HFFc6 (cell line): ENCODE measurements at regions not wholly inside any gene's neighbourhood (a gene's known extent, or its start where the extent isn't known, plus 50 kb on each side); places are given as distances from the start of the nearest gene placed in this dataset.

Experiments
- DNase-seq: peaks from one replicate; pipeline ENCODE4 v3.0.0-alpha.2; 2018
- H3K27ac Mint-ChIP-seq: 2 replicates; pipeline ENCODE4 v1.8.0; 2020; ENCODE audit warnings: mild to moderate bottlenecking, mixed read lengths
- H3K27me3 Mint-ChIP-seq: 2 replicates; pipeline ENCODE4 v1.8.0; 2021; ENCODE audit warnings: mild to moderate bottlenecking, moderate library complexity, mixed read lengths; ENCODE audit not compliant: insufficient read depth
- H3K36me3 Mint-ChIP-seq: 2 replicates; pipeline ENCODE4 v1.8.0; 2021; ENCODE audit warnings: low read depth, mixed read lengths
- H3K4me1 Mint-ChIP-seq: 2 replicates; pipeline ENCODE4 v1.8.0; 2020; ENCODE audit warnings: low read depth, mixed read lengths
- H3K4me3 Mint-ChIP-seq: 2 replicates; pipeline ENCODE4 v1.8.0; 2020; ENCODE audit warnings: mild to moderate bottlenecking, moderate library complexity, mixed read lengths
- H3K9me3 Mint-ChIP-seq: 2 replicates; pipeline ENCODE4 v1.8.0; 2020; ENCODE audit warnings: mild to moderate bottlenecking, mixed read lengths
- CTCF ChIP-seq: fragments of 200-600 bp; sonication (generic); IDR thresholded peaks from 2 replicates; pipeline ENCODE4 v1.5.0; 2021; ENCODE audit warnings: antibody characterized with exemption, mild to moderate bottlenecking

DNA sequence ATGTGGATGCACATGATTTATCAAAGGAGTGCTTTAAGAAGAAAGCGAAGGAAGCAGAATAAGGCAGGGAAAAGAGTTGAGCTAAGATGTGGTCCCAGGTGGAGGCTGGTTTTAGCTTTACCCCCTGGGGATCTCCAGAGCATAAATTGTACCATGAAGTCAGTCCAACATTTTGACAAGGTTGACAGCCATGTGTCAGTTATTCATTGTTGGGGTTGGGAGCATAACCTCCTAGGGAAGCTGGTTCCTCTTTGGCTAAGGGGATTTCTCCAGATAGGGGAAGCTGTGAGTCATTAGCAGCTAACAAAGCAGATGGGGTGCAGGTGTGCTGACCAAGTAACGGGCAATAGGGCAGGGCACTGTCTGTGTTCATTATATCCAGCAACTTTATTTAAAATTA lies 123.7 kb upstream of the IGSF10 start:
- no peak overlapping the region for H3K27ac Mint-ChIP-seq
- no peaks in the 10 kb centered on the region for H3K36me3 Mint-ChIP-seq
- no peak for TF ChIP-seq CTCF
- peaks cover 11% of the 10 kb centered on the region; the same call in 1 of the 2 replicates for H3K4me1 Mint-ChIP-seq
- peaks cover 1% of the 10 kb centered on the region; the same call in 1 of the 2 replicates for H3K27me3 Mint-ChIP-seq
- H3K4me3 Mint-ChIP-seq = no peak overlapping the region
- no peaks in the 10 kb centered on the region for H3K9me3 Mint-ChIP-seq
- DNase-seq = no peak

DNA sequence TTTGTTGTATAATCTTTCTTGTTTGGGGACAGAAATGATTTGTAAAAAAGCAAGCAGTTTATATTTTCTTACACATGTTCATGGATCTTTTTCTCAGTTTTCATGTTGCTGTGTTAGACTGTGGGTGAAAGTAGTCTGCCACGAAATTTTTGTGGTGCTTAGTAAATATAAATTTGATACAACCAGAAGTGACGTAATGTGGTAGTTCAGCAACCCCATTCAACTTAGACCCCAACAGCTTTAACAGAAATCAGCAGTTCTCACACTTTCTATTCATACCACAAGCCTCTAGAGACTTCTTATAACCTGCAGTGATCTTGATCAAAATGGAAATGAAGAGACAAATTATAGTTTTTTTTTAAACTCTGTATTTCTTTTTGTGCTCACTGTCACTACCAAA lies 120.2 kb upstream of the IGSF10 start:
- H3K4me1 Mint-ChIP-seq = peaks cover 11% of the 10 kb centered on the region; the same call in 1 of the 2 replicates
- no peaks in the 10 kb centered on the region for H3K9me3 Mint-ChIP-seq
- H3K4me3 Mint-ChIP-seq = no peak overlapping the region
- H3K36me3 Mint-ChIP-seq = no peaks in the 10 kb centered on the region
- TF ChIP-seq CTCF = no peak
- no peak for DNase-seq
- H3K27ac Mint-ChIP-seq = no peak overlapping the region
- 0 out of 2 replicates have a peak, but pooled peaks cover 1% of the 10 kb centered on the region for H3K27me3 Mint-ChIP-seq

DNA sequence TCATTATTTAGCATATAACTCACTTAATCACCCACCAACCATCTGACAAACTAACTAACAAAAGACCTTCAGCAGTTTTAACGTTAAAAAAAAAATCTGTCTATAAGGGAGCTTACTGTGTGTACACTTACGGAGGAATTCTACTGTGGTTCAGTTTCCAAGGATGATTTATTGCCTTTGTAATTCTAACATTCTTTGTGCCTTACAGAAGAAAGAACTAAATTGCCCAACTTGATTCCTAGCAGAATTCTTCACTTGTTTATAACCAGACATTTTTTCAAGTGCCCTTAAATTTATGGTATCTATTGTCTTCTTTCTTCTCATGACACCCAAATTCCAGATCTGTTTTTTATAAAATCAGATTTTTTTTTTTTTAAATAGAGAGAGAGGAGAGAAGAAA lies 119.7 kb upstream of the IGSF10 start:
- Mint-ChIP-seq H3K27me3 (0 out of 2 replicates have a peak, but pooled peaks cover 1% of the 10 kb centered on the region), H3K9me3 (no peaks in the 10 kb centered on the region), H3K27ac (no peak overlapping the region), H3K4me1 (peaks cover 11% of the 10 kb centered on the region; the same call in 1 of the 2 replicates), H3K36me3 (no peaks in the 10 kb centered on the region), H3K4me3 (no peak overlapping the region)
- no peak for TF ChIP-seq CTCF
- peak; percentile 72 for DNase-seq

- no peak overlapping the region for H3K27ac Mint-ChIP-seq
- TF ChIP-seq CTCF = no peak
- 0 out of 2 replicates have a peak, but pooled peaks cover 1% of the 10 kb centered on the region for H3K27me3 Mint-ChIP-seq
These were observed 118.9 kb upstream of the IGSF10 start for GRCh38 chr3:151579571-151580270.

DNA sequence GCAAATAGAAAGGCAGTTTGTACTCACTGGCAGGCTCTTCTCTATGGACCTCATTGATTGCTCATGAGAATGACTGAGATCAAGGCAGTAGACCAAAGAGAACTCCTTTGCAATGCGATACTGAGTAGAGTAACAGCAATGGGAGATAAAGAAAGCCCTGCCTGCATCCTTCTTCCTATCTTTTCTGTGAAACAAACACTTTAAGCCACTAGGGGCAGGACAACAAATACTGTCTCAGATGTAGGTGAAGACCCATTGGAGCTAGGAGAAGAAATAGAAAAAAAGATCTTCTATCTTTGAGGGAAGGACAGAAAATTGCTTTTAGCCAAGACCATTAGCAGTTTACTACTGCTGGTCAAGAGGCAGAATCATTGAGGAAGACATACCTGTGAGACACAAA lies 117.6 kb upstream of the IGSF10 start:
- peaks cover 11% of the 10 kb centered on the region; the same call in 1 of the 2 replicates for H3K4me1 Mint-ChIP-seq
- peaks cover 8% of the 10 kb centered on the region for H3K27me3 Mint-ChIP-seq
- H3K36me3 Mint-ChIP-seq = no peaks in the 10 kb centered on the region
- DNase-seq = no peak
- H3K4me3 Mint-ChIP-seq = no peak overlapping the region
- H3K27ac Mint-ChIP-seq = no peak overlapping the region
- TF ChIP-seq CTCF = peak; percentile 23; the same call in 1 of the 2 replicates
- H3K9me3 Mint-ChIP-seq = no peaks in the 10 kb centered on the region

More at GRCh38 chr3:151579571-151580270, 118.9 kb upstream of the IGSF10 start:
- Mint-ChIP-seq H3K4me3 (no peak overlapping the region), H3K36me3 (no peaks in the 10 kb centered on the region), H3K9me3 (no peaks in the 10 kb centered on the region), H3K4me1 (peaks cover 11% of the 10 kb centered on the region; the same call in 1 of the 2 replicates)
- DNase-seq = no peak
